ENCODE measurements at regions not wholly inside any gene's neighbourhood (a gene's known extent, or its start where the extent isn't known, plus 50 kb on each side); places are given as distances from the start of the nearest gene placed in this dataset.

DNA sequence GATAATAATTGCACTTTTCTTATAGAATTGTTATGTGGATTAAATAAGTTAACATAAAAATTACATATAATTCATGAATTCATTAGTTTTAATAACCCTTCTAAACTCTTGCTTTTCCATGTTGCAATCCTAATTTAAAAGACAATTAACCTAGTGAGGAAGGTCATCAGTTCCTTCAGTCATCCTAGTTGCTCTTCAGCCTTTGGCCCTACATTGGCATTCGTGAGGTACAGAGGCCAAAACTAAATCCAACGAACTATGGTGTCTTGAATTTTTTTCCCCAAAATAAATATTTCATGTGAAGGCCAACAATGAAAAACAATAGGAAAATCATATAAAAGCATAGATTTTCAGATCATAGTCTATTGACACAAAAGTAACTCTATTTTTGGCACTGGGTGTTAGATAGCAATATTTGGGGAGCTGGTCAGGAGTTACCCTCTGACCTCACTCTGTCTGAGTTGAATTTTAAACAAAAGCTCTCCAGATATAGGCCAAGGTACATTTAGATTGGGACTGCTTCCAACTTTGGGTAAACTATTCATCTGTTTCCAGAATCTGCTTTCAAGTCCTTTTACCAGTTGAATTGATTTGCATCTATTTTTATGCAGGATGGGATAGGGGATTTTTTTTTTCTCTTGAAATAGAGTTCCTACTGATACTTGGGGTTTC, 104.5 kb downstream of the SEM1 start:
- TF ChIP-seq ZFP3 (CRISPR knock-in tag; IDR thresholded peaks at IDR 0.05) (no peak), ZFP30 (CRISPR knock-in tag; IDR thresholded peaks at IDR 0.05) (no peak), ISL1 (CRISPR knock-in tag; IDR thresholded peaks at IDR 0.05) (no peak), PPARA (CRISPR knock-in tag; IDR thresholded peaks at IDR 0.05; ENCODE audit: borderline replicate concordance) (no peak), RARB (CRISPR knock-in tag; IDR thresholded peaks at IDR 0.05) (no peak), ZNF8 (CRISPR knock-in tag; IDR thresholded peaks at IDR 0.05) (no peak), ARNTL (CRISPR knock-in tag; IDR thresholded peaks at IDR 0.05; ENCODE audit: borderline replicate concordance, low read depth) (no peak), OSR1 (CRISPR knock-in tag; IDR thresholded peaks at IDR 0.05) (no peak)
- TF ChIP-seq, protein P1, sequence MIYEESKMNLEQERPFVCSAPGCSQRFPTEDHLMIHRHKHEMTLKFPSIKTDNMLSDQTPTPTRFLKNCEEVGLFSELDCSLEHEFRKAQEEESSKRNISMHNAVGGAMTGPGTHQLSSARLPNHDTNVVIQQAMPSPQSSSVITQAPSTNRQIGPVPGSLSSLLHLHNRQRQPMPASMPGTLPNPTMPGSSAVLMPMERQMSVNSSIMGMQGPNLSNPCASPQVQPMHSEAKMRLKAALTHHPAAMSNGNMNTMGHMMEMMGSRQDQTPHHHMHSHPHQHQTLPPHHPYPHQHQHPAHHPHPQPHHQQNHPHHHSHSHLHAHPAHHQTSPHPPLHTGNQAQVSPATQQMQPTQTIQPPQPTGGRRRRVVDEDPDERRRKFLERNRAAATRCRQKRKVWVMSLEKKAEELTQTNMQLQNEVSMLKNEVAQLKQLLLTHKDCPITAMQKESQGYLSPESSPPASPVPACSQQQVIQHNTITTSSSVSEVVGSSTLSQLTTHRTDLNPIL (CRISPR knock-in tag; IDR thresholded peaks at IDR 0.05; ENCODE audit: low read depth) = no peak
- TF ChIP-seq, protein P2, sequence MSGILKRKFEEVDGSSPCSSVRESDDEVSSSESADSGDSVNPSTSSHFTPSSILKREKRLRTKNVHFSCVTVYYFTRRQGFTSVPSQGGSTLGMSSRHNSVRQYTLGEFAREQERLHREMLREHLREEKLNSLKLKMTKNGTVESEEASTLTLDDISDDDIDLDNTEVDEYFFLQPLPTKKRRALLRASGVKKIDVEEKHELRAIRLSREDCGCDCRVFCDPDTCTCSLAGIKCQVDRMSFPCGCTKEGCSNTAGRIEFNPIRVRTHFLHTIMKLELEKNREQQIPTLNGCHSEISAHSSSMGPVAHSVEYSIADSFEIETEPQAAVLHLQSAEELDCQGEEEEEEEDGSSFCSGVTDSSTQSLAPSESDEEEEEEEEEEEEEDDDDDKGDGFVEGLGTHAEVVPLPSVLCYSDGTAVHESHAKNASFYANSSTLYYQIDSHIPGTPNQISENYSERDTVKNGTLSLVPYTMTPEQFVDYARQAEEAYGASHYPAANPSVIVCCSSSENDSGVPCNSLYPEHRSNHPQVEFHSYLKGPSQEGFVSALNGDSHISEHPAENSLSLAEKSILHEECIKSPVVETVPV (CRISPR knock-in tag; IDR thresholded peaks at IDR 0.05) = no peak
